ENCODE measurements at regions not wholly inside any gene's neighbourhood (a gene's known extent, or its start where the extent isn't known, plus 50 kb on each side); places are given as distances from the start of the nearest gene placed in this dataset.
"Not testable (repeated sequence)": the region's sequence is repeated elsewhere in the genome, so short reads cannot be mapped to it uniquely, and the experiment has no call there.

GRCh38 chrX:133483771-133484170 is 68.5 kb upstream of the GPC4 start:
- DNase-seq, result not testable (repeated sequence)

- DNase-seq, result no peak
Observed at GRCh38 chrX:133482056-133482952, 67.0 kb upstream of the GPC4 start.

- no peak for DNase-seq
Observed at GRCh38 chrX:133477986-133478385, 62.7 kb upstream of the GPC4 start.

- DNase-seq, result no peak
Observed at GRCh38 chrX:133475953-133476352, 60.7 kb upstream of the GPC4 start.

GRCh38 chrX:133475521-133475920 is 60.2 kb upstream of the GPC4 start:
- no peak for DNase-seq

- no peak for DNase-seq
Observed at GRCh38 chrX:133474574-133474973, 59.3 kb upstream of the GPC4 start.

- DNase-seq, result no peak
Observed at GRCh38 chrX:133473451-133473850, 58.2 kb upstream of the GPC4 start.

GRCh38 chrX:133468051-133468450 is 52.8 kb upstream of the GPC4 start:
- peak; percentile 65 for DNase-seq

- no peak for DNase-seq
Observed at GRCh38 chrX:133465254-133465653, 50.0 kb upstream of the GPC4 start.

Data from hematopoietic multipotent progenitor cell treated with erythropoietin and hydrocortisone succinate and interleukin-3 and kit ligand, for 6 days (in vitro differentiated cells).